ENCODE measurements at regions not wholly inside any gene's neighbourhood (a gene's known extent, or its start where the extent isn't known, plus 50 kb on each side); places are given as distances from the start of the nearest gene placed in this dataset.

DNA sequence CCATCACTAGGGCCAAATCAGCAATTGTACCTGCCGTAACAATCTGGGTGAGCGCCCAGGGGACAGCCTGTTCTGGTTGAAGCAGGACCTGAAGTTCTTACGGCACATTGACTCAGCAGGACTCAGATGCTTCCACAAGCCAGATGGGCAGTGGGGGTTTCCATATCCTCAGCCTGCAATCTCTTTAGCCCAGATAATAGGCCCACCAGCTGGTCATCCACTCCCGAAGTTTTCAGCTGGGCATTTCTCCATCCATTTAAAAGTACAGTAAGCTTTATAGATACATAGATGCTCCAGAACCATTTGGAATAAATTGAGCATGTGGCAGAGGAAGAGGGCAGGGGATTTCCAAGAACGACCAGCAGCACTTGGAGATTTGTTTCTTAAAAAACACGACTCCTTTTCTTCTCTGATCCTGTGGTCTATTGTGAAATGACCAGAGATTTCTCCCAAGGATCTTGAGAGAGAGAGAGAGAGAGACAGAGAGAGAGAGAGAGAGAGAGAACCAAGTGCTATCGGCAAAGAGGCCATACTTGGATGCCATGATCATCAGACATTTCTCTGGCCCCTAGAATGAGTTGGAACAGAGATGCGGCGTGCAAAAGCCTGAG is 74.8 kb upstream of the PLXNC1 start:
- TF ChIP-seq, protein P1, sequence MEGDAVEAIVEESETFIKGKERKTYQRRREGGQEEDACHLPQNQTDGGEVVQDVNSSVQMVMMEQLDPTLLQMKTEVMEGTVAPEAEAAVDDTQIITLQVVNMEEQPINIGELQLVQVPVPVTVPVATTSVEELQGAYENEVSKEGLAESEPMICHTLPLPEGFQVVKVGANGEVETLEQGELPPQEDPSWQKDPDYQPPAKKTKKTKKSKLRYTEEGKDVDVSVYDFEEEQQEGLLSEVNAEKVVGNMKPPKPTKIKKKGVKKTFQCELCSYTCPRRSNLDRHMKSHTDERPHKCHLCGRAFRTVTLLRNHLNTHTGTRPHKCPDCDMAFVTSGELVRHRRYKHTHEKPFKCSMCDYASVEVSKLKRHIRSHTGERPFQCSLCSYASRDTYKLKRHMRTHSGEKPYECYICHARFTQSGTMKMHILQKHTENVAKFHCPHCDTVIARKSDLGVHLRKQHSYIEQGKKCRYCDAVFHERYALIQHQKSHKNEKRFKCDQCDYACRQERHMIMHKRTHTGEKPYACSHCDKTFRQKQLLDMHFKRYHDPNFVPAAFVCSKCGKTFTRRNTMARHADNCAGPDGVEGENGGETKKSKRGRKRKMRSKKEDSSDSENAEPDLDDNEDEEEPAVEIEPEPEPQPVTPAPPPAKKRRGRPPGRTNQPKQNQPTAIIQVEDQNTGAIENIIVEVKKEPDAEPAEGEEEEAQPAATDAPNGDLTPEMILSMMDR (IDR thresholded peaks at IDR 0.05; ENCODE audit: insufficient read depth, low read length, poor library complexity, severe bottlenecking): no peak
- no peak for DNase-seq (ENCODE audit: extremely low read depth, insufficient read length)
- H3K4me3 ChIP-seq (replicated peaks; ENCODE audit: low read depth, low read length): no peak overlapping the region

DNA sequence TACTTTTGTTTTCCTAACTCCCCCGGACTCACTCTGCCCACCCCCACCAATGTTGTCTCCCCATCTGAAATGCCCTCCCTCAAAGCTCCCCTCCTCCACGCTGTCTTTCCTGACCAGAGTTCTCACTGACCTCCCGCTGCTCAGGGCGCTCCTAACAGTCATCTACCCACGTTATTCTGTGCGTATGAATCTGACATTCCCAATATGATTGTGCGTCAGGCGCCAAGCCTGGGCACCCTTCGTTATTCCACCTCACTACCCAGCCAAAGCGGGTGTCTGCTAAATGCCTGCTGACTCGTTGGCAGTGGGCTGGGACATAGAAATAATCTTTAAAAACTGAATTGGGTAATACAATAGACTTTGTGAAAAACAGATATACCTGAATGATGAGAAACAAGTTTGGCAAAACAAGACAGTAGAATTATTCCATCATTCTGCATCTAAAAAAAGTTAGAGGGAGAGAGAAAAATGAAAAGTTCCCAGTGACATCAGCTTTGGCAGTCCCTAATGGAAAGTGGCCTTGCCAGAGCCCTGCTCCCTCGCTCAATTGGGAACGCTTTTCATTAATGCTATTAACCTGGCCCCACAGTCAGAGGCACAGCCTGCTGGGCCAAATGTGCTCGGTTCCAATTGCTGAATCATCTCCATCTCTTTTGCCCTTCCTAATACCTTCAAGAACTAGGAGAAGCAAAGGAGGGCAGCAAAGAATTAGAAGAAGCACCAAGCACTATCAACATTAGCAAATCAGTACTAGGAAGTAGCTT is 74.0 kb upstream of the PLXNC1 start:
- no peak overlapping the region for H3K4me3 ChIP-seq (replicated peaks; ENCODE audit: low read depth, low read length)
- DNase-seq (ENCODE audit: extremely low read depth, insufficient read length): no peak
- H3K27me3 ChIP-seq (replicated peaks; ENCODE audit: control insufficient read depth, insufficient read depth, low read length): no peaks in the 10 kb centered on the region; the same call in 1 of the 2 replicates
- no peaks in the 10 kb centered on the region for H3K36me3 ChIP-seq (ENCODE audit: control insufficient read depth, insufficient read depth, low read length)
- TF ChIP-seq, protein P1 (IDR thresholded peaks at IDR 0.05; ENCODE audit: insufficient read depth, low read length, poor library complexity, severe bottlenecking): no peak

More for the DNA sequence above, 74.8 kb upstream of the PLXNC1 start:
- Histone ChIP-seq H3K36me3 (ENCODE audit: control insufficient read depth, insufficient read depth, low read length) (no peaks in the 10 kb centered on the region), H3K27me3 (replicated peaks; ENCODE audit: control insufficient read depth, insufficient read depth, low read length) (no peaks in the 10 kb centered on the region)

DNA sequence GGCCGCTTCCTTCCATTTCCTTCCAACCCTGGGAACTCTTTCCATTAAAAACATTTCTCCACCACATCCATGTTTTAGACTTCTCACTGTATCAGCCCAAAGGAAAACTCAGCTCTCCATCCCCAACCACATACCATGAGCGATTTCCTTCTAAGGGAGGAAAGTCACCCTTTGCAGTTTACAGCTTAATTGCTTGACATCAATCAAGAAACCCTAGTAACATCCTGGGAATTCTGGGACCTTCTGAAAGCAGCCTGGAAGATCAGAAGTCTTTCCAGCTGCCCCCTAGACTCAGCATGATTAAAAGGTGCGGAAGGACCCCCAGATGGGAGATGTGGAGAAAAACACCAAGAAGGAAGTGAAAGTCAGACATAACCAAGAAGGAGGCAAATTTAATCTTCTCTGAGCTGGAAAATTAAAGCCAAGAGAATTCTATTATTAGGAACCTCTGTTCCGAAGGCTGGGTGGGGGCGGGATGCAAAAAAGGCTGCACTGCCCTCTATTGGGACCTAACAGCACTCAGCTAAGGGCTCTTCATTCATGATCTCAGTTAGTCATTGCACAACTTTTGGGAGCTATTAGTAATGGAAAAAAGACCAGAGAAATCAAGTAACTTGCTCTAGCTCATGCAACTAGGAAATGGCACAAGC is 73.3 kb upstream of the PLXNC1 start:
- DNase-seq (ENCODE audit: extremely low read depth, insufficient read length): no peak
- Histone ChIP-seq H3K4me3 (replicated peaks; ENCODE audit: low read depth, low read length) (no peak overlapping the region), H3K36me3 (ENCODE audit: control insufficient read depth, insufficient read depth, low read length) (no peaks in the 10 kb centered on the region), H3K27me3 (replicated peaks; ENCODE audit: control insufficient read depth, insufficient read depth, low read length) (no peaks in the 10 kb centered on the region; the same call in 1 of the 2 replicates)
- TF ChIP-seq, protein P1 (IDR thresholded peaks at IDR 0.05; ENCODE audit: insufficient read depth, low read length, poor library complexity, severe bottlenecking): peak; percentile 41

DNA sequence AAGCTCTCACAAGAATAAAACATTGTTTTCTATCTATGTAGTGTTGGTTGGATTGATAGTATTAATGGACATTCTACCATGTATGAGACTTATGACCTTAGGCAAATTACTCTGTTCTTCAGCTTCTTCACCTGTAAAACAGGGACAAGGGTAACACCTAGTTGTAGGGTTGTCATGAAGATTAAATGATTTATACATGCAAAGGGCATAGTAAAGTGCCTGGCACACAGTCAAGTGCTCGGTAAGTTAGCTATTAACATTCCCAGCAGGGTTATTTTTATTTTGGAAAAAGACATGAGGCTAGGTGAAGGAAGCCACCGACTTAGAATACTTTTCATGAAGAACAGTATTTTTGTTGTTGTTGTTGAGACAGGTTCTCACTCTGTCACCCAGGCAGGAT is 71.2 kb upstream of the PLXNC1 start:
- no peak for DNase-seq (ENCODE audit: extremely low read depth, insufficient read length)
- TF ChIP-seq, protein P1 (IDR thresholded peaks at IDR 0.05; ENCODE audit: insufficient read depth, low read length, poor library complexity, severe bottlenecking): no peak
- no peaks in the 10 kb centered on the region for H3K36me3 ChIP-seq (ENCODE audit: control insufficient read depth, insufficient read depth, low read length)

DNA sequence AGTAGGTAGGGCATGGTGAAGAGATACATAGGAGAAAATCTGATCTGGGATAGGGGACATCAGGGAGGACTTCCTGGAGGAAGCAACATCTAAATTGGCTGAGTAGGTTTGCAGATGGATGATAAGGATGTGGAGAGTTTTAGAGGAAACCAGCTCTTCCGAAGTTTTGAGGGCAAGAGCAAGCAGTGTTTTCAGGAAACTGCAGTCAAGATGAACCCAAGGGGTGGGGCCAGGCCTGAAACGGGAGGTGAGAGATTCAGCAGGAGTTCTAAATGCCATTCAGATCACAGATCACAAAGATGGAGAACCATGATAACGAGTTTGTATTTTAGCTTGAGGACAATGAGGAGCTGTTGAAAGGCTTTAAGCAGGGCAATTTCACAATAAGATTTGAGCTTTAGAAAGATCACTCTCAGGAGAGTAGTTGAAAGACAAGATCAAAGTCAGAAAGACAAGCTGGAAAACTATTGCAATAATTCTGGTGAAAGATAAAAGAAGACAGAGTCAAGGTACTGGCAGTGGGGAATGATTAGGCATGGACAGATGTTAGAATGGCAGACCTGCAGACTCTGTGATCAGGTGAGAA is 70.1 kb upstream of the PLXNC1 start:
- Histone ChIP-seq H3K36me3 (ENCODE audit: control insufficient read depth, insufficient read depth, low read length) (no peaks in the 10 kb centered on the region), H3K27me3 (replicated peaks; ENCODE audit: control insufficient read depth, insufficient read depth, low read length) (no peaks in the 10 kb centered on the region; the same call in 1 of the 2 replicates), H3K4me3 (replicated peaks; ENCODE audit: low read depth, low read length) (no peak overlapping the region)
- DNase-seq (ENCODE audit: extremely low read depth, insufficient read length): no peak
- TF ChIP-seq, protein P1 (IDR thresholded peaks at IDR 0.05; ENCODE audit: insufficient read depth, low read length, poor library complexity, severe bottlenecking): no peak

More for the DNA sequence above, 71.2 kb upstream of the PLXNC1 start:
- no peaks in the 10 kb centered on the region; the same call in 1 of the 2 replicates for H3K27me3 ChIP-seq (replicated peaks; ENCODE audit: control insufficient read depth, insufficient read depth, low read length)
- H3K4me3 ChIP-seq (replicated peaks; ENCODE audit: low read depth, low read length): no peak overlapping the region
